ENCODE measurements at regions not wholly inside any gene's neighbourhood (a gene's known extent, or its start where the extent isn't known, plus 50 kb on each side); places are given as distances from the start of the nearest gene placed in this dataset.

DNA sequence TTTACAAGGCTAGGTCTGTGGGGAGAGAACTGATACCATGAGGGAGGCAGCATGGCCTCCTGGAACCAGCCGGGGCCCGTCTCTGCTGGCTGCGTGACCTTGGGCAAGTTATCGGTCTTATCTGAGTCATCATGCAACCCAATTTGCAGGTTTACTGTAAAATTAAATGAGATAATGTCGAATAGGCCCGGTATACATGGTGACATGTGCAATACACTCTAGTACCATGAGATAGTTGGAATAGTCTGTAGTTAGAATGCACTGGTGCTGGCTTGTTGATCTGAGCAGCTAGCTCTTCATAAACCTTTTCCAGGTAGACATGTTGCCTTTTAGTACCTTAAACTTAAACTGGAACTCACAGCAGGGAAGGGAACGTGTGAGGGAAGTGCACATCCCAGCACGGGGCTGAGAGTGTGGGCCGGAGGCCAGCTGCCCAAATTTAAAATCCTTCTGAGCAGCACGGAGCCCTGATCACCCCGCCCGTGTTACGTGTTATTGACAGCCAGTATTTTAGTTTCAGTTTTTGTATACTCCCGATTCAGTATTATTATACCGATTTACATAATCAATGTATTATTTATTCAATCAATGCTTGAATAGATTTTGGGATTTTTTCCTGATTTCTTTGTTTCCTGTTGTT, 72.4 kb upstream of the HS6ST1 start:
- Histone ChIP-seq H3K27me3 (no peaks in the 10 kb centered on the region), H3K4me3 (no peak overlapping the region), H3K9me3 (no peaks in the 10 kb centered on the region), H3K4me1 (ENCODE audit: insufficient read depth) (no peaks in the 10 kb centered on the region), H3K36me3 (no peaks in the 10 kb centered on the region), H3K27ac (no peak overlapping the region)
- no peak for TF ChIP-seq POLR2A (IDR thresholded peaks at IDR 0.05)
- TF ChIP-seq, protein P1, sequence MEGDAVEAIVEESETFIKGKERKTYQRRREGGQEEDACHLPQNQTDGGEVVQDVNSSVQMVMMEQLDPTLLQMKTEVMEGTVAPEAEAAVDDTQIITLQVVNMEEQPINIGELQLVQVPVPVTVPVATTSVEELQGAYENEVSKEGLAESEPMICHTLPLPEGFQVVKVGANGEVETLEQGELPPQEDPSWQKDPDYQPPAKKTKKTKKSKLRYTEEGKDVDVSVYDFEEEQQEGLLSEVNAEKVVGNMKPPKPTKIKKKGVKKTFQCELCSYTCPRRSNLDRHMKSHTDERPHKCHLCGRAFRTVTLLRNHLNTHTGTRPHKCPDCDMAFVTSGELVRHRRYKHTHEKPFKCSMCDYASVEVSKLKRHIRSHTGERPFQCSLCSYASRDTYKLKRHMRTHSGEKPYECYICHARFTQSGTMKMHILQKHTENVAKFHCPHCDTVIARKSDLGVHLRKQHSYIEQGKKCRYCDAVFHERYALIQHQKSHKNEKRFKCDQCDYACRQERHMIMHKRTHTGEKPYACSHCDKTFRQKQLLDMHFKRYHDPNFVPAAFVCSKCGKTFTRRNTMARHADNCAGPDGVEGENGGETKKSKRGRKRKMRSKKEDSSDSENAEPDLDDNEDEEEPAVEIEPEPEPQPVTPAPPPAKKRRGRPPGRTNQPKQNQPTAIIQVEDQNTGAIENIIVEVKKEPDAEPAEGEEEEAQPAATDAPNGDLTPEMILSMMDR (IDR thresholded peaks at IDR 0.05) = no peak
- no peak for TF ChIP-seq EP300 (IDR thresholded peaks at IDR 0.05)
- WGBS, 3 donors = 84 to 90% (median 88%) methylated on average over 15 of the region's 15 CpGs
- DNase-seq = no peak
- intact Hi-C loops (cut with DNase I) = no loop called here

DNA sequence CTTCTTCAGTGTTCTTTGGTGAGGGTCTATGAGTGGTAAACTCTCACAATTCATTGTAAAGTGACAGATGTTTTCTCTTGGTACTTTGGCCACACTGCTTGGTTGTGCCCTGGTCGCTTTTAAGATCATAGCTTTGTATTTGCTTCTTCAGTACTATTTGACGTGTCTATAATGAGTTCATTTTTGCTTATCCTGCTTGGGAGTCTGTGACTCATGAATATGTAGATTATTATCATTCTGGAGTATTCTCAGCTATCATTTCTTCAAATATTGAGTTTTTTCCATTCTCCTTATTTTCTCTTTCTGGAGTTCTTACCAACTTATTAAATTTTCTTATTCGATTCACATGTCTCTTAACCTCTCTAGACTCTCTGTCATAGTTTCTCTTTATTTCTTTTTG, 73.0 kb upstream of the HS6ST1 start:
- TF ChIP-seq EP300 (IDR thresholded peaks at IDR 0.05) (no peak), POLR2A (IDR thresholded peaks at IDR 0.05) (no peak)
- TF ChIP-seq, protein P1 (IDR thresholded peaks at IDR 0.05) = no peak
- no peak overlapping the region for H3K4me3 ChIP-seq
- no peaks in the 10 kb centered on the region for H3K27me3 ChIP-seq
- no peaks in the 10 kb centered on the region for H3K4me1 ChIP-seq (ENCODE audit: insufficient read depth)
- 96 to 98% (median 96%) methylated on average over 3 of the region's 3 CpGs for WGBS, 3 donors
- H3K36me3 ChIP-seq = no peaks in the 10 kb centered on the region
- H3K9me3 ChIP-seq = no peaks in the 10 kb centered on the region
- no peak for DNase-seq
- intact Hi-C loops (cut with DNase I) = no loop called here
- no peak overlapping the region for H3K27ac ChIP-seq

DNA sequence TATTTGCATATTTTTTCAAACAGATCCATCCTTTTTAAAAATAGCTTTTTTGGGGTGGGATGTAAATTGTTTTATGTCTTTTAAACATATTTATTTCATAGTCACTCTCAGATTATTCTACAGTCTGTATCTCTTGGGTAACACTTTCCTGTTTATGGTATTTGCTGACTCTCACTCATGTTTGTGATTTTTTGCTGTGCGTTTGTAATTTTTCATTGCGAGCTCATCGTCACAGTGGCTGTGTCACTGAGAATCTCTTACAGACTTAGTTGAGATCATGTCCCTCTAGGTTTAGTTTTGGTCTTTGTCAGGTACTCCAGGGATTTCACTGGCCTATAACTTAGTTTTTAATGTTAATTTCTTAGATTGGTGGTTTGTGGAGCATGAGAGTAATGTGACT, 73.5 kb upstream of the HS6ST1 start:
- Histone ChIP-seq H3K36me3 (no peaks in the 10 kb centered on the region), H3K4me1 (ENCODE audit: insufficient read depth) (no peaks in the 10 kb centered on the region), H3K4me3 (no peak overlapping the region), H3K9me3 (no peaks in the 10 kb centered on the region), H3K27me3 (no peaks in the 10 kb centered on the region), H3K27ac (no peak overlapping the region)
- intact Hi-C loops (cut with DNase I) = no loop called here
- TF ChIP-seq POLR2A (IDR thresholded peaks at IDR 0.05) = no peak
- no peak for TF ChIP-seq EP300 (IDR thresholded peaks at IDR 0.05)
- TF ChIP-seq, protein P1 (IDR thresholded peaks at IDR 0.05) = no peak
- 95 to 97% (median 97%) methylated on average over 3 of the region's 3 CpGs for WGBS, 3 donors
- no peak for DNase-seq

DNA sequence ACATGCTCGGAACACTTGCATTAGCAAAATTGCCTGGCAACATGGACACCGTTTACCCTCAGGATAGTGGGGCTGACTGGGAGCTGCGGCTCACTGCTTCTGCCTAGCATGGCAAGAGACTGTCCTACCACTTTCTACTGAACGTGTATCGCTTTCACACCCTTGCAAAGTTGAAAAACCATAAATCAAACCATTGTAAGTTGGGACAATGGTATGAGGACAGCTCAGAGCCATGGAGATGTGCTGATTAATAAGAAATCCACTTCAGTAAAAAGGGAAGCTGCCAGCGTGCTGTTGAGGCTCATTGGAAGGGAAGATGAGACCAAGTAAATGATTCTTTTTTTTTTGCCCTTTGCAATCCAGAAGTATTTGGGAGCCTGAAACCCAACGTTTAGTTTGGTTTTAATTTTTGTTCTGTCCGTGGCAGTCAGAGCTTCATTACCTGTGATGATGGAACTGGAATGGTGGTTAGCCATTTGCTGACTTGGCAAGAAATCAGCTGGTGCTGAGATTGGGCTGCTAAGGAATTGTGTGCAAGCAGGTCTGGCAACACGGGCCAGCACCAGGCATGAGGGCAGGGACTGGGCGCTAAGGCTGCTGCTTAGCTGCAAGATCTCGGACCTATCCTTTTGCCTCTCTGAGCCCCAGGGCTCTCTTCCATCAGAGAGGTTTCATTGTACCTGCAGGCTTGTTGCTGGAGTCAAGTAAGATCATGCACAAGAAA, 75.5 kb upstream of the HS6ST1 start:
- no peaks in the 10 kb centered on the region for H3K4me1 ChIP-seq (ENCODE audit: insufficient read depth)
- TF ChIP-seq POLR2A (IDR thresholded peaks at IDR 0.05) (no peak), EP300 (IDR thresholded peaks at IDR 0.05) (no peak)
- TF ChIP-seq, protein P1 (IDR thresholded peaks at IDR 0.05) = no peak
- H3K4me3 ChIP-seq = no peak overlapping the region
- no peak overlapping the region for H3K27ac ChIP-seq
- no peaks in the 10 kb centered on the region for H3K27me3 ChIP-seq
- no peaks in the 10 kb centered on the region for H3K36me3 ChIP-seq
- DNase-seq = no peak
- no peaks in the 10 kb centered on the region for H3K9me3 ChIP-seq
- intact Hi-C loops (cut with DNase I) = no loop called here
- WGBS, 3 donors = 83 to 90% (median 84%) methylated on average over 11 of the region's 11 CpGs

All from ovary (tissue), 7 donors.